AG08396 (cell line): ENCODE measurements at regions not wholly inside any gene's neighbourhood (a gene's known extent, or its start where the extent isn't known, plus 50 kb on each side); places are given as distances from the start of the nearest gene placed in this dataset.
"Not testable (repeated sequence)": the region's sequence is repeated elsewhere in the genome, so short reads cannot be mapped to it uniquely, and the experiment has no call there.

Source experiments
- DNase-seq: peaks from one replicate; pipeline ENCODE4 v3.0.0; 2012; ENCODE audit warnings: low spot score, mixed read lengths

DNA sequence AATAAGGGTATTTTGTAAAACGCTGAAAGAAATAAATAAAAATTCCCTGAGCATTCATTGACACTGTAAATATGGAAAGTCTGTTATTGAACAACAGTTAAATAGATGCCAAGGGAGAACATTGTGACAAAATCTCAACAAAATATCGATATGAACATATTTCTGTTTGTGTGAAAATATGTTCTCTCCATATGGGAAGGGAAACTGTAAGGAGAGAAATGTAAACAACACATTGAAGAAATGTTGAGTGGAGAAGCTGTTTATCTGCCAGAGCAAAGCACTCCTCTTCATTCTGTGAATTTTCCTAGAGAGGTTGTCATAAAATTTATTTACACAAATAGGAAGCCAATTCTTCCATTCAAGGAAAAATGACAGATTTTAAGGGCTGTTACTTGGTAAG lies 57.1 kb upstream of the EOMES start:
- DNase-seq, result no peak

DNA sequence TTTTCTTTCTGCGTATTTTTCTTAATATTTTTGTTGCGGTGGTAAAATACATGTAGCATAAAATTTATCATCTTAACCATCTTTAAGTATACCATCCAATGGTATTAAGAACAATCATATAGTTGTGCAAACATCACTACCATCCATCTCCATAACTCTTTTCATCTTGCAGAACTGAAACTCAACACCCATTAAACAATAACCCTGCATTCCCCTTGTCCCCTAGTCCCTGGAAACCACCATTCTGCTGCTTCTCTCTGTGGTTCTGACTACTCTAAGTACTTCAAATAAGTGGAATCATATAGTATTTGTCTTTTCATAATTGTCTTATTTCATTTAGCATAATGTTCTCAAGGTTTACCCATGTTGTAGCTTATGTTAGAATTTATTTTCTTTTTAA lies 67.3 kb upstream of the EOMES start:
- no peak for DNase-seq

DNA sequence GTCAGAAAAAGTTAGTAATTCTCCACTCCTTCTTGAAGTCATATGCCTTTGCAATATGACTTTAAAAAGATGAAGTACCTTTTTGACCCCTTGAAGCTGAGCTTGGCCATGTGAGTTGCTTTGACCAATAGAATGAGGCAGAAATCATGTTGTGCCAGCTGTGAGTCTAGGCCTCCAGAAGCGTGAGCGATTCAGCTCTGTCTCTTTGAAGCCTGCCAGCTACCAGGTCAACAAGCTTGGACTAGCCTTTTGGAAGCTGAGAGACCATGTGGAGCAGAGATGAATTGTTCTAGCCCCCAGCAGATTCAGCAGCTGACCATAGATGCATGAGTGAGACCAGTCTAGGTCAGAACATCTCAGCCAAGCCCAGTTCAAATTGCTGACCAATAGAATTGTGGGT lies 69.8 kb upstream of the EOMES start:
- no peak for DNase-seq

DNA sequence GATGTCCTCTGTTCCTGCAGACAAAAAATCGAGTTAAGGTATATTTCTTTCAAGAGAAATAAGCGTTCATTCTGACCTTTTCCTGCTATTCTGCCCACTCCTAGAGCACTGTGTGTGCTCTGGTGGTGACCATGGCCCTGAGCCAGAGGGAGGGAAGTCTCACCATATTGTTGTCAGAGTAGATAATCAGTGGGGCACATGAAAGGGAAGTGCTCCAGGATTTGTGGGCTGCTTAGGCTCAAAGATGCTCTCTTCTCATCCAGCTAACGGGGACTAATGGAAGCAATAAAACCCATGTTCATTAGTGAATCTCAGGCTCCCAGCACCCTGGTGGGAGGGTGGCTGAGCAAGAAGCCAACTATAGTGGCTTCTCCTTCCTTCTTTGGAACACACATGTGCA lies 70.7 kb upstream of the EOMES start:
- no peak for DNase-seq

DNA sequence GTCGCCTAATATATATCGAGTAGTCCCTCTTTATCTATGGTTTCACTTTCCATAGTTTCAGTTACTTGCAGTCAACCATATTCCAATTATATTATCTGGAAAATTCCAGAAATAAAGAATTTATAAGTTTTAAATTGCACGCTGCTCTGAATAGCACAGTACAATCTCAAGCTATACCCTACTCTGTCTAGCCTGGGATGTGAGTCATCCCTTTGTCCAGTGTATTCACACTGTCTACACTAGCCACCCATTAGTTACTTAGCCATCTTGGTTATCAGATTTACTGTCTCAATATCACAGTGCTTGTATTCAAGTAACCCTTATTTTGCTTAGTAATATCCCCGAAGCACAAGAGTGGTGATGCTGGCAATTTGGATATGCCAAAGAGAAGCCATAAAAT lies 72.1 kb upstream of the EOMES start:
- no peak for DNase-seq

DNA sequence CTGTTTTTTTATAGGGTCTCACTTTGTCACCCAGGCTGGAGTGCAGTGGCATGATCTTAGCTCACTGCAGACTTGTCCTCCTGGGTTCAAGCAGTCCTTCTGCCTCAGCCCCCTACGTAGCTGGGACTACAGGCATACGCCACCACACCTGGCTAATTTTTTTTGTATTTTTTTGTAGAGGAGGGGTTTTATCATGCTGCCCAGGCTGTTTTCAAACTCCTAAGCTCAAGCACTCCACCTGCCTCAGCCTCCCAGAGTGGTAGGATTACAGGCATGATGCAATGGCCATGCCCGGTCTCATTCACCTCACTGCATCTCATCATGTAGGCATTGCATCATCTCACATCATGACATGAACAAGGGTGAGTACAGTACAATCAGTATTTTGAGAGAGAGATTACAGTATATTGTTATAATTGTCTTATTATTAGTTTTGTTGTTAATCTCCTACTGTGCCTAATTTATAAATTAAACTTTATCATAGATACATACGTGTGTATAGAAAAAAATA lies 74.3 kb upstream of the EOMES start:
- DNase-seq, result no peak

DNA sequence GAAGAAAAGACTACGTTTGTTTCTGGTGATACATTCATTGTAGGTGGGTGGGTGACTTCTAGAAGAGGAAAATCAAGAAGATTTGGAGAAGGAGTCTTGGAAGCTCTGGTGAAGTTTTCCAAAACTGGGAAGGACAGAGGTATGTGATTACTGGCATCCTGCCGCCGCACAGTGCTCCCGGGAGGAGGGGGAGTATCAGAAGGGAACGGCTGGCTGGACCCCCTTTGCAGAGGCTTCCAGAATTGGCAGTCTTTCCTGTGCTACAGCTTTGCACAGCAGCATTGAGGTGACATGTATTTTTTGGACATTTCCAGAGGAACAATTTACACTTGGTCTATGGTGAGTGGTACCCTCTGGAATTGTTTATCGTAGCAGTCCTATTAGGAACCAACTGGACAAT lies 75.7 kb upstream of the EOMES start:
- no peak for DNase-seq

DNA sequence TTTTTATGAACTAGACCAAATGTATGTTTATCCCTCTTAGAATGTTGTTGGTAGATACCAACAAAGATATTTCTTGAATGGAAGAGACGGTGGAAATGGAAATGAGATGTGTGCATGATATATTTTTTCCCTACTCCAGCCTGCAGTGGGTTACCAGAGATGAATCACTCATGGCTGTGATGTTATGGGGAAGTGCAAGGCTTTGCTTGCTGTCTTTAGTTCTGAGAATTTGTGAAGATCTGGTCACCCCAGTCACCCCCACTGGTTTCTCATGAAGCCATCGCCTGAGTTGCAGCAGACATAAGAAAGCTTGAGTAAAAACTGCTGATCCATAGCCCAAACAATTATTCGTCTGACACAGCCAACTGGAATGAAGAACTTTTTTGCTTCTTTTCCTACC lies 78.1 kb upstream of the EOMES start:
- no peak for DNase-seq

DNA sequence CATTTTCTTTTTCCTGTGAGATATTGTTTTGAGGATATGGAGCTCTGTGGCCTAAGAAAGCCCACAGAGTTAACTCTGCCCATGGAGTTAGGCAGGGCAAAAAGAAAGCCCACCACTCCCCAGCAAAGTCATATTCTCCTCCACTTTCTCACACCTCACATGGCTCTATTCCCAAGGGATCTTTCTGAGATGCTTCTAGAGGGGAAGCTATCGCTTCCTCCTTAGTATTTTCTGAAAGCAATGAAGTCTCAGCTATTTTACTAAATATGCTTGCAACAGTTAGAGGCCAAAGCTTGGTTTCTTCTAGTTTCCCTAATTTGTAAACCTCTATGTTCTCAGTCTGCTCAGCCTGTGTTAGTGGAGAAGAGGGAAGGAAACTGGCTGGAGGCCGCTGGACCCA lies 80.3 kb upstream of the EOMES start:
- DNase-seq, result no peak

DNA sequence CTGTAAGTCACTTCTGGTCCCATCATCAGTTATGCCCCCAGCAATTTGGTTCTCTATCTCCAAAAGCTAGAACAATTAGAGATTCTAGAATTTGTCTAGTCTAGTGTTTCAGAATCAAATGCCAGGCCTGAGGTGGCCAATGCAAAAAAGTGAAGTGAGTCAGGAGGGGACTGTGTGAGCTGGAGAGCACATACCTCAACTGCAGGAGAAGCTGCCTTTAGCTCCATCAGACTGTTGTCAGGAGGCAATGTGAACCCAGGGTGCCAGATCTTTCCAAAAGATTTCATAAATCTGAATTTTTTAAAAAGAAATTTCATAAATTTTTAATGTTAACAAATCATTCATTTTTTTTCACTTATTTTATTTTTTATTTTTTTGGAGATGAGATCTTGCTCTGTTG lies 80.7 kb upstream of the EOMES start:
- DNase-seq, result no peak

DNA sequence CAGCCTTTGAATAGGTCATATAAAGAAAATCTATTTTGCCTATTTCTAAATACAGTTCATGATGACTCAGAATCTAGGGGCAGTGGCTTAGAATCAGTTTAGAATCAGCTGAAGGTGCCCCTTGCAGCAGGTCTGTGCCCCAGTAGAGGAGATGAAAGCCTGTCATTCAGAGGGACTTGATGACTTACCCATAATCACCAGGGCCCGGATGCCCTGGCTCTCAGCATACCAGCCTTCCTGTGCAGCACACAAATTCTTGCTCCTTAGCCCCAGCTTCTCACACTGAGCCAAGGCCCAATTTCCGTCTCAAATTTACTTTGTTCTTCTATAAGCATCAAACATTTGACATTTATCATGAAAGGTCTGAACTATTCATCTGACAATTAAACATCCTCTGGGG lies 83.2 kb upstream of the EOMES start:
- DNase-seq, result no peak

DNA sequence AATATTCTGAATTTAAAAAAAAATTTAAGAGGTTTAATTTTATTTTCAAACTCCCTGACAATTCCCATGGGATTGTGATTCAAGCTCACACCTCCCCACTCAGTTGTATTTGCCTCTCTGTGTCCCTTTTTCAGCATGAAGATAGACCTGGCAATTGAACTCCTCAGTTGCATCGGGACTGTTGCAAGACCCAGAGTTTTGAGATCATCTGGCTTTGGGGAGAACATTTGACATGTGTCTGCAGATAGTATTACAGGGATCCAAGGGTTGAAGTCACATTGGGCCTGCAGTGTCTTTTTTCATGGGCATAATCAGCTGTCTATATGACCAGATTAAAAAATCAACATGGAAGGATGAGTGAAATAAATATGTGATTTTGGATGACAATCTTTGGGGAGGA lies 91.1 kb upstream of the EOMES start:
- no peak for DNase-seq

DNA sequence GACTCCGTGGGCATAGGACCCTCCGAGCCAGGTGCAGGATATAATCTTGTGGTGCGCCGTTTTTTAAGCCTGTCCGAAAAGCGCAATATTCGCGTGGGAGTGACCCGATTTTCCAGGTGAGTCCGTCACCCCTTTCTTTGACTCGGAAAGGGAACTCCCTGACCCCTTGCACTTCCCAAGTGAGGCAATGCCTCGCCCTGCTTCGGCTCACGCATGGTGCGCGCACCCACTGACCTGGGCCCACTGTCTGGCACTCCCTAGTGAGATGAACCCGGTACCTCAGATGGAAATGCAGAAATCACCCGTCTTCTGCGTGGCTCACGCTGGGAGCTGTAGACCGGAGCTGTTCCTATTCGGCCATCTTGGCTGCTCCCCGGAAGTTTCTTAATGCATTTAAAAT lies 99.5 kb upstream of the EOMES start:
- DNase-seq, result not testable (repeated sequence)

DNA sequence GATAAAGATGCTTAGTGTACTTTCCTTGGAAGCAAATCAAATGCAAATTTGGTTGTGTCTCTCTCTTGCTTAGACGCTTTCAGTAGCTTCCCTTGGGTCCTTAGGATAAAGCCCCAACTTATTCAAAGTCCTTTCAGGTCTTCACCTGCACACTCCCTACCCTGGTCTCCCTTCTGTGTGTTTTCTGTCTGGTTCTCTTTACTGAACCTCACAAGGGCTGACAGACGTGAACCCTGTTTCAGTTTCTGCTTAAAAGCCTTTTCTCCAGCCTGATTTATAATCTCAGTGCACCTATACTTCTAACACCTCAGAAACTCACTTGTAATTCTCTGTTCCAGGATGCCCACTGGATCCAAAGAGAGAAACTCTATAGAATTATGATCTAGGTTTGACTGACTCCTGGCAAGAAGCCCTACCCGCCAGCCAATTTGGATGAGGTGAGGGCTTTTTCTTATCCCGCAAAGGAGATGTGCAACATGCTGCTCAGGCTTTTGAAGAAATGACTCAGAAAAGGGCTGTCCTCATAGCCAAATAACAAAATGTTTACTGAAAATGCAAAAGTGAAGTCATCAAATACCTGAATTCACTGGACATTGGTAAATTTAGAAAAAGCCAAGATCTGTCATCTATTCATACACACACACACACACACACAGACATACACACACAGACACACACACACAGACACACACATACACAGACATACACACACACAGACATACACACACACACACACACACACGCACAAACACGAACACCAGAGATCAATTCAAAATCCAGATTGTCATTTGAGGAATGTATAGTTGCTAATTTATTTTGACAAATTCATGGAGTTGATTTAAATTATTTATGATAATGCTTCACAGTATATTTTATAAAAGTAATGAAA lies 102.4 kb upstream of the EOMES start:
- DNase-seq, result no peak

DNA sequence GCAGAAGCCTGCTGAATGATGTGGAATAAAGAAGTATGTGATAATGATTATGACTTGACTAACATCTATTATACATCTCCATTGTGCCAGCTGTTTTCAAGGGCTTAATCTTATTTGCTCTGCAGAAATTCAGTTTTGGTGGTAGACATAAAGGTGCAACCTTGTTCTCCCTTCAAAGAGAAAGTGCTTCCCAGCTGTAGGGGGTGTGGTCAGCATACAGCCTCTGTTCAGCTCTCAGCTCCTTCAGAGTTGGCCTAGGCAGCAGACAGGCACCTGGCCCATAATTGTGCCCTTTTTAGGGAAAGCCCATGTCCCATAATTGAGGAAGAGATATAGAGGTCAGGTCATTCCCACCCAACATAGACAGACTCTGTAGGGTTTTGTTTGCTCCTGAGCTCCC lies 104.3 kb upstream of the EOMES start:
- no peak for DNase-seq

DNA sequence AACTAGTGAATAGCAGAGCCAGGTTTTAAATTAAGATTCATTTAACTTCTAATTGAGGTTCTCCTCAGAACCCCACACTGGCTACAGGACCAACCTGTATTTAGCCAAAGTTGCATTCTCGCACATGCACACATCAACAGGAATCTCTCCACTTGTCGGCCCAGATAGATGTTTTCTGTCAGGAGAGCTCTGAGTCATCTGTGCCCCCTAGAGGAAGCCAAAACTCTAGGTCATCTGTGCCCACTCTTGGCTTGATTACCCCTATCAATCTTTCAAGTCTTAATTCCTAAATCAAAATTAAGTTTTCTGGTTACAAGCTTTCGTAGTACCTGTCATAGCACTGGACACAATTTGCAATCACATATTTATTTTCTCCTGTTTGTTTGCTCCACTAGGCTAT lies 104.9 kb upstream of the EOMES start:
- no peak for DNase-seq

DNA sequence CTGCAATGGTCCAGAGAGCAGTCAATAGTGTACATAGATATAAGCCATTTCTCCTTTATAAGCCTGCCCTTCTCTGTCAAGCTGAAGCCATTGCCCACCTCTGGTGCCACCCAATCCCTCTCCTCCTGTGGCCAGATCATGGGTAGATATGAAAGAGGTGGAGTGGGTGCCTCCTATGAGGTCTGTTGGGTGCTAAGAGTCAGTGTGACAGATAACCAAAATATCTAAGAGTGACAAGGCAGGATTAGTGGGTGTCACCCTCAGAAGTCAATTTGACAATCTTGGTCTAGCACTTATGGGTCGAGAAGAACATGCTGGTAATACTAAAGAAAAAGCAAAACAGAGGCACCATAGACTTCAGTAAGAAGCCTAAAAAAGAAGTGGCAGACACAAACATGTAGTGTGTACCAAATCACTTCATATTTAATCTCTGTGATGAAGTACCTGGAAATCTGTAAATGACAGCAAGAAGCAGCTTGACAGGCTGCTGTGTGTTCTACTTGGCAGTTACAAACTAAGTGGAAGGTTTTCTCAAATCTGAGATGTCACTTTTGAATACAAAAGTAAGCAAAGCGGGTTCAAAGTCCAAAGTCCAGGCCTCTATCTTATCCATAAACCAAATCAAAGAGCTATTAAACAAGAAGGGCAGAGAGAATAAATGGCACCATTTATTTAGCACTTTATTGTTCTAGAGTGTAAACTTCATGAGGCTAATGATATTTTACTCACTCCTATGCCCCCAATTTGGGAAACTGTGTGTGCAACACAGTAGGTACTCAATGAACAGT lies 118.9 kb upstream of the EOMES start:
- no peak for DNase-seq

DNA sequence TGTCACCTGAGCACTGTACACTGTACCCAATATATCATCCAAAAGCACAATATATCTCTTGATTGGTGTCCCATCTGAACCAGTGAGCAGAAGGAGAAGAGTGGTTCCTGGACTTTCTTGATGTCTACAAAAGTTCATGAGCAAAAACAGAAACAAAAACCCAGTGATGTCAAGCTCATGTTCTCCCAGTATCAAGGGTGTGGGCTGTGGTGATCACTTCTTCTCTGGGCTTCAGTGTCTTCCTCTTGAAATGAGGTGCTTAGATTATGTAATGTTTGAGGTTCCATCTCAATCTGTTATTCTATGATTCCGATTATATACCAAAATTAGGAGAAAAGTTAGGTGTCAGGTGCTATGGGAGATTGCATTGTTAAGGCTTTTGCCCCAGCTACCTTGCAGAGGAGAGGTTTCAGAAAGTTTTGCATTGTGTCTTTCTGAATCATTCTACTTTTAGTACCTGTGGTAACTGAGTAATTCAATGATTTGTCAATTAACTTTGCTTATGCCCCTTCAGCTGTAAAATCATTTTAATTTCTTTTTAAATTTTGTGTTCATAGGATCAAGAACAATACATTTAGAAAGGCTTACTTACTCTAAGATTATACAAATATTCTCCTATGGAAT lies 122.0 kb upstream of the EOMES start:
- no peak for DNase-seq

DNA sequence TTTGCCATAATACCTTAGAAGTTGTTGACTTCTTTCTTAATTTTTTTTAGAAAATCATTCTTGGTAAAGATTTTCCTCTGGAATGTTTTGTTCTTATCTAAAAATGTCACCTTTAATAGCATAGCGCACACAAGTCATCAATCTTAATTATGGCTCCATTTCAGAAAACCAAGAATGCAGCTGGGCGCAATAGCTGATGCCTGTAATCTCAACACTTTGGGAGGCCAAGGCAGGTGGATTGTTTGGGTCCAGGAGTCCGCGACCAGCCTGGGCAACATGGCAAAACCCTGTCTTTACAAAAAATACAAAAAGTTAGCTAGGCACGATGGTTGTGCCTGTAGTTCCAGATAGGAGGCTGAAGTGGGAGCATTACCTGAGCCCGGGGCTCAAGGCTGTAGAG lies 125.6 kb upstream of the EOMES start:
- DNase-seq, result no peak

DNA sequence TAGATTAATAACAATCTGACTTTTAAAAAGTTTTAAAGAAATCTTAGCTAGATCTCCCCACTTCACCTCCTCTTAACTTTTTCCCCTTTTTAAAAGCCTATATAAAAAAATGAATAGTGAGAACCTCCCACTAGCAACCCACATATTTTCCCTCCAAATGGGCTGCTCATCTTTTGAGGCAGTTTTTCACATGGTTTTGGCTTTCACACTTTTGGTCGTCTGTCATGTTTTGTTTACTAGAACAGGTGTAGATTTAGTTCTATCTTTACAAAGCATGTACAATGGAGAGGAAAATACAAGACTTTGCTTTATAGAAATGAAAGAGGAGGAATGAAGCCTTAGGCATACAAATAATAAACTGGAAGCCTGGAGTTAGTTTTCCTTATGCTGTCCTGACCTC lies 126.7 kb upstream of the EOMES start:
- DNase-seq, result no peak

DNA sequence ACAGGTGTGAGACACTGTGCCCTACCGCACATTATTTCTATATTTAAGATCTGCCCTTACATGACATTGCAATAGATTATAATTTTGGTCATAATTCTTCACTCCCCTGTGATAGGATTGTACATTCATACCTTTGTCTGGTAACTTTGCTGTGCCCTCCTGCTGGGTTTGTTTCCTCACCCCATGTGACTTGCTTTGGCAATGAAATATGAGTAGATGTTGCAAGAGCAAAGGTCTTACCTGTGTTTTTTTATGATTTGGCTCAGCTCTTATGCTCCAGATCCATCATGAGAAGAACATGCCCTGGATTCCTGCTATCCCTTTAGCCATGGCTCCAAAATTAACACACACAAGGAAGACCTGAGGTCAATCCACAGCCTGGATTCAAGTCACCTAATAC lies 137.7 kb upstream of the EOMES start:
- no peak for DNase-seq

DNA sequence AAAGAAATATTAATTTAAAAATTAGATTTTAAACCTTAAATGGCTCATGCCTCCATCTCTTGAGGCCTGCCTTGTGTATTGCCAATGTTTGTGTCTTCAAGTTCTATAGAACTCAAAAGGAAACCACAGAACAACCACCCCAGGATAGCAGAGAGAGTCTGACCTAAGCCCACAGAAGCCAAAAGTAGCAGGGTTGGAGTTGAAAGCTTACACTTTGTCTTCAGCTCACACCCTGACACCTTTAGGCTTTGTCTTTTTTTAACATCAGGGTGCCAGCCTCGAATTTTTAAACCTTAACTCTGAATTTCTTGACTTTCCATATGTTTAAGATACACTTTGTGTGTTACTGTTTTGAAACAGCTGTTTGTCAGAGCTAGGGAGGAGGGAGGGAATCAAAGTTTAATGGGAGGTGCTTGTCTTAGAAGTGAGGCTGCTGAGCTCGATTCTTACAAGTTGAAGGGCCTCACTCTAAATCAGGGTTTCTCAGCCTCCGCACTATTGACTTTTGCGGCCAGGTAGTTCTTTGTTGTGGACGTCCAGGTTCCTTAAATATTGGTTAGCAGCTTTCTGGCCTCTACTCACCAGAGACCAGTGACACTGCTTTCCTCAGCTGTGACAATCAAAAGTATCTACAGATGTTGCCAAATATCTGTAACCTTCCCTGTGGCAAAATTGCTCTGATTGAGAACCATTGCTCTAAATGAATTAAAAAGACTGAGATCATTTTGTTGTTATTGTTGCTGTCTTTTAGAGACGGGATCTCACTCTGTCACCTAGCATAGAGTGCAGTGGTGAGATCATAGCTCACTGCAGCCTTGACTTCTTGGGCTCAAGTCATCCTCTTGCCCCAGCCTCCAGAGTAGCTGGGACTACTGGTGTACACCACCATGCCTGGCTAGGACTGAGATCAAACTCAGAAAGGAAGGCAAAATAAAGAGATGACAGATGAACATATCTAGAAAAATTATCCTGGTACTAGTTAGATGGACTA lies 139.2 kb upstream of the EOMES start:
- DNase-seq, result no peak
